K562 (cell line): ENCODE measurements at regions not wholly inside any gene's neighbourhood (a gene's known extent, or its start where the extent isn't known, plus 50 kb on each side); places are given as distances from the start of the nearest gene placed in this dataset.

Experiments
- ATAC-seq: fragments of 200-7000 bp; cut with Tn5 transposase; 3 replicates; pipeline ENCODE4 v1.9.1; 2020; ENCODE audit warnings: moderate library complexity
- BruUV-seq: library from RNA; stranded (reverse); fragments of 400-500 nt; replicated peaks from 2 replicates; lab custom pipeline; 2021; lab: Mats Ljungman, UMichigan
- CTCF ChIA-PET: fragments of 300-600 bp; formaldehyde crosslinking; extraction: SDS; loops from one replicate; lab custom pipeline; 2021; ENCODE audit warnings: low intra/inter-chr PET ratio; lab: Yijun Ruan, JAX
- POLR2A ChIA-PET: fragments of 300-600, 350-650 bp; sonication (Branson Sonifier 250); formaldehyde crosslinking; extraction: SDS; loops from one replicate; lab custom pipeline; 2021; ENCODE audit warnings: antibody characterized with exemption, inconsistent platforms; lab: Yijun Ruan, JAX
- DNase-seq, 4 experiments: peaks; one replicate each; pipeline versions ENCODE4 v3.0.0 to v3.0.0-alpha.2; 2011 to 2018; ENCODE audit warnings: low spot score in 3 of 4, mixed read lengths in 3 of 4; ENCODE audit errors: extremely low read depth in 1 of 4
- FAIRE-seq: peaks from 2 replicates; lab custom pipeline; 2011; peaks lifted over from hg19 to GRCh38; lab: Jason Lieb, UNC
- H2AFZ ChIP-seq: 2 replicates; pipeline ENCODE4 v1.6.0; 2011; ENCODE audit warnings: low read depth, low read length, control low read depth, inconsistent platforms
- H3K27ac ChIP-seq: fragments of 200-600 bp; 3 replicates; pipeline ENCODE4 v1.8.0; 2011; ENCODE audit warnings: low read depth, mild to moderate bottlenecking, control low read depth, inconsistent platforms, low read length, moderate library complexity, mixed read lengths; ENCODE audit errors: extremely low read depth
- H3K27me3 ChIP-seq, 2 experiments: fragments of 300-600 bp in 1 of 2; 2 replicates in 1 of 2; 3 replicates in 1 of 2; pipeline versions ENCODE4 v1.6.0 to v1.8.0; 2011; ENCODE audit warnings: inconsistent platforms in 2 of 2, low read length in 2 of 2, mild to moderate bottlenecking in 1 of 2, mixed read lengths in 1 of 2, moderate library complexity in 1 of 2; ENCODE audit not compliant: control insufficient read depth in 2 of 2, insufficient read depth in 2 of 2
- H3K36me3 ChIP-seq: fragments of 300-600 bp; 3 replicates; pipeline ENCODE4 v1.8.0; 2011; ENCODE audit warnings: mild to moderate bottlenecking, low read length, inconsistent platforms; ENCODE audit not compliant: control insufficient read depth, insufficient read depth
- H3K4me1 ChIP-seq, 2 experiments: fragments of 200-600 bp in 1 of 2; replicated peaks in 1 of 2; 2 replicates in 1 of 2; 3 replicates in 1 of 2; pipeline versions ENCODE4 v1.5.1 to v1.8.0; 2011; ENCODE audit warnings: inconsistent platforms in 2 of 2, low read length in 2 of 2, mild to moderate bottlenecking in 1 of 2, mixed read lengths in 1 of 2, moderate library complexity in 1 of 2; ENCODE audit not compliant: control insufficient read depth in 2 of 2, insufficient read depth in 2 of 2
- H3K4me2 ChIP-seq: 2 replicates; pipeline ENCODE4 v1.6.1; 2011; ENCODE audit warnings: low read length, control low read depth, inconsistent platforms, mixed read lengths; ENCODE audit not compliant: insufficient read depth
- H3K4me3 ChIP-seq: fragments of 200-600 bp; sonication (generic), shearing (Covaris generic); 2 replicates; pipeline ENCODE4 v1.5.1; 2016; ENCODE audit warnings: control low read depth, inconsistent platforms
- H3K79me2 ChIP-seq: fragments of 200-600 bp; 3 replicates; pipeline ENCODE4 v1.8.0; 2011; ENCODE audit warnings: low read length, inconsistent platforms; ENCODE audit not compliant: control insufficient read depth, insufficient read depth
- H3K9ac ChIP-seq, 2 experiments: 2 replicates each; pipeline versions ENCODE4 v1.6.0 to v1.6.1; 2011; ENCODE audit warnings: low read depth in 2 of 2, low read length in 2 of 2, control low read depth in 1 of 2, inconsistent platforms in 1 of 2, mild to moderate bottlenecking in 1 of 2, mixed read lengths in 1 of 2; ENCODE audit not compliant: insufficient read depth in 1 of 2
- H3K9me1 ChIP-seq: one replicate; pipeline ENCODE4 v1.6.0; 2011; ENCODE audit warnings: inconsistent platforms, mild to moderate bottlenecking, low read length, moderate library complexity; ENCODE audit not compliant: control insufficient read depth, insufficient read depth
- H3K9me3 ChIP-seq: replicated peaks from 2 replicates; pipeline ENCODE4 v1.5.1; 2011; ENCODE audit warnings: low read depth, low read length, inconsistent platforms; ENCODE audit not compliant: control insufficient read depth, insufficient read depth
- H4K20me1 ChIP-seq: replicated peaks from 2 replicates; pipeline ENCODE4 v1.6.1; 2011; ENCODE audit warnings: low read length, inconsistent platforms, mixed read lengths; ENCODE audit not compliant: control insufficient read depth, insufficient read depth
- CBFA2T3 ChIP-seq: fragments of 450-650 bp; IDR thresholded peaks from 2 replicates; pipeline ENCODE4 v1.6.1; 2017
- DPF2 ChIP-seq: fragments of 450-650 bp; IDR thresholded peaks from 2 replicates; pipeline ENCODE4 v1.6.1; 2016
- EZH2 ChIP-seq: IDR thresholded peaks from 2 replicates; pipeline ENCODE4 v1.6.1; 2012; ENCODE audit warnings: low read depth, mild to moderate bottlenecking, inconsistent platforms, low read length, borderline replicate concordance
- MEF2D ChIP-seq: conservative IDR thresholded peaks from 2 replicates; pipeline ENCODE4 v1.6.1; 2016; ENCODE audit warnings: low read depth, missing genetic modification characterization, missing compliant biosample characterization
- PHF8 ChIP-seq: fragments of 200-600 bp; sonication (generic); IDR thresholded peaks from 2 replicates; pipeline ENCODE4 v1.6.1; 2012; ENCODE audit warnings: mixed run types, mild to moderate bottlenecking, inconsistent platforms, low read length, moderate library complexity, borderline replicate concordance
- SMARCB1 ChIP-seq: IDR thresholded peaks from 2 replicates; pipeline ENCODE4 v1.6.1; 2011; ENCODE audit warnings: improper control_type of control experiment, low read depth; ENCODE audit not compliant: insufficient read length
- YY1 ChIP-seq, 3 experiments: IDR thresholded peaks; 2 replicates each; pipeline ENCODE4 v1.6.1; 2011; ENCODE audit warnings: low read length in 2 of 3, mild to moderate bottlenecking in 2 of 3, moderate library complexity in 2 of 3, borderline replicate concordance in 1 of 3, control low read depth in 1 of 3, low read depth in 1 of 3; ENCODE audit not compliant: insufficient read depth in 3 of 3, insufficient replicate concordance in 2 of 3, control insufficient read depth in 1 of 3, insufficient read length in 1 of 3; ENCODE audit errors: extremely low read depth in 1 of 3
- WGBS: fragments of 100-300 bp; shearing (Covaris generic); methylation state at CpG from one replicate; pipeline ENCODE4 v1.1.6; 2016; ENCODE audit warnings: low coverage, mixed read lengths; ENCODE audit not compliant: insufficient coverage; ENCODE audit errors: missing lambda C conversion rate; 5-methylcytosine and 5-hydroxymethylcytosine counted together
- in situ Hi-C: fragments of 300-500 bp; cut with MboI; formaldehyde crosslinking; loops from 4 replicates; pipeline ENCODE4 v1.15.0; 2018; ENCODE audit warnings: inconsistent platforms, mixed read lengths
- intact Hi-C: fragments of 100-400 bp; cut with micrococcal nuclease; formaldehyde crosslinking; loops from 2 replicates; pipeline ENCODE4 v1.14.2; 2022

DNA sequence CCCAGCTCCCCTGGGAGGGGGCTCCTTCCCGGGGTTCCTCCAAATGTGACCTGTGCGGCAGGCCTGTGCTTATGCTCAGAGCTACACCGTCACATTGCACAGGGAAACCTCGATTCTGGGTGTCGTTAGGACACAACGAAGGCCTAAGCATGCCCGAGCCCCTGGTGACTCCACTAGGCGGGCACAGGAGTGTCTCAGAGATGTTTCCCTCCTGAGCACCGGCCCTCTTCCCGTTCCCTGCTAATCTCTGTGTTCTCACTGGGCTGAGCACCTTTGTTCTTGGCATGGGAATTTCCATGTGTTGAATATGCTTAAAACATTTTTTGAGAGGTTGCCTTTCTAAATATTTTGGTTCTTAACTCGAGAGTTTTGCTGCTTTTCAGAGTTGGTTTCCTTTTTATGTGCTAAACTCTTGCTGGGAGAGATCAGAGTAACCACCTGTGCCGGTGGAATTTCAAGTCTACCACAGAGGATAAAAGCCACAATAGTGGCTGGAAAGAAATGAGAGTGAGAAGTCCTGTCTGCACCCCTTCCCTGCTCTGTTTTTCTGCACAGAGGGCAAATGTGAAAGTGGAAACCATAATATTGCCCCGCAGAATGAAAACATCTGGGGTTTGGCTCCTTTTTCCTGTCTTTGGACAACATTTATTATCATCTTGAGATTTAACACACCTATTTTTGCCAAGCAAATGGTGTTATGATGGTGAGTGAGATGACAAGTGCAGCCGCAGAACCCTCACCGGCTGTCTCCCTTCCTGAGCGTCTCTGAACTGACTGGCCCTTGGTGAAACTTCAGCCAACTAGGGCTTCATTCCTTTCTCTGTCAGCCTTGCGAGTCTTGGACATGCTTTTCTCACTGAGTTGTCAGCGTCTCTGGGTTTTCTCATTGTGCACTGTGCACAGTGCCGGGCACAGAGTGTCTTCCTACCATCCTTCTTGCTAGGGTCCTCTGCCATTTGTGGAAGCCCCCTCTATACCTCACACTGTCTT is 154.1 kb downstream of the VAPA start:
- Histone ChIP-seq H3K9me3 (no peaks in the 10 kb centered on the region), H4K20me1 (no peaks in the 10 kb centered on the region), H3K79me2 (no peaks in the 10 kb centered on the region), H3K4me2 (no peak overlapping the region), H3K4me3 (no peak overlapping the region), H3K27ac (no peak overlapping the region), H3K36me3 (no peaks in the 10 kb centered on the region), H3K9ac (no peak overlapping the region), H3K9me1 (no peaks in the 10 kb centered on the region), H3K27me3 (peaks cover 48 to 63% of the 10 kb centered on the region in 2 experiments), H2AFZ (no peak overlapping the region), H3K4me1 (no peaks in the 10 kb centered on the region)
- CTCF ChIA-PET, result no interaction called here
- ATAC-seq, result no peak; the same call in 1 of the 3 replicates
- BruUV-seq, result no TSS peak
- TF ChIP-seq CBFA2T3 (no peak), EZH2 (0 out of 2 replicates have a peak, but pooled peaks have one; percentile 3), SMARCB1 (no peak), DPF2 (no peak), MEF2D (tag) (no peak), YY1 (IDR thresholded peaks at IDR 0.05; ENCODE audit: borderline replicate concordance in 1 of 3, control insufficient read depth in 1 of 3, extremely low read depth in 1 of 3, insufficient read depth in 3 of 3, insufficient read length in 1 of 3, insufficient replicate concordance in 2 of 3, low read depth in 1 of 3, low read length in 2 of 3) (no peak), PHF8 (no peak)
- in situ Hi-C loops (no loop called here), intact Hi-C loops (no loop called here)
- WGBS, result 1% methylated on average over 19 of the region's 19 CpGs
- DNase-seq, result no peak
- POLR2A ChIA-PET, result interaction anchor here (0.6 to 1.0 kb wide), 3 partner anchors 12 to 65 kb away, joined by 3 to 4 read pairs (median 4); no protein-coding TSS in a partner anchor
- FAIRE-seq, result no peak
